ENCODE measurements at regions not wholly inside any gene's neighbourhood (a gene's known extent, or its start where the extent isn't known, plus 50 kb on each side); places are given as distances from the start of the nearest gene placed in this dataset.

- TF ChIP-seq CTCF (IDR thresholded peaks at IDR 0.05; ENCODE audit: low read length) (no peak), EZH2 (IDR thresholded peaks at IDR 0.05; ENCODE audit: borderline replicate concordance, low read length) (no peak)
- Histone ChIP-seq H3K27ac (ENCODE audit: low read depth, low read length, poor library complexity, severe bottlenecking) (no peak overlapping the region), H3K4me2 (ENCODE audit: low read length) (no peak overlapping the region), H3K9ac (ENCODE audit: low read length) (no peak overlapping the region), H3F3A (ENCODE audit: insufficient read depth, low read length) (no peaks in the 10 kb centered on the region), H3K27me3 (ENCODE audit: insufficient read depth, low read length) (no peaks in the 10 kb centered on the region), H3K9me3 (ENCODE audit: low read length) (no peaks in the 10 kb centered on the region), H2AFZ (ENCODE audit: low read length) (no peak overlapping the region), H3K9me2 (ENCODE audit: low read depth, low read length) (no peaks in the 10 kb centered on the region), H3K4me1 (ENCODE audit: insufficient read depth, low read length, severe bottlenecking) (no peaks in the 10 kb centered on the region), H3K4me3 (ENCODE audit: low read depth, low read length, poor library complexity, severe bottlenecking) (no peak overlapping the region), H3K36me3 (ENCODE audit: insufficient read depth, low read length) (no peaks in the 10 kb centered on the region), H4K20me1 (ENCODE audit: insufficient read depth, low read length) (no peaks in the 10 kb centered on the region), H3K79me2 (ENCODE audit: insufficient read depth, low read length) (no peaks in the 10 kb centered on the region)
Observed at GRCh38 chr3:96059301-96059700, 755.1 kb upstream of the EPHA6 start.

GRCh38 chr3:96069065-96069464 is 745.3 kb upstream of the EPHA6 start:
- Histone ChIP-seq H3K36me3 (ENCODE audit: insufficient read depth, low read length) (no peaks in the 10 kb centered on the region), H3K4me3 (ENCODE audit: low read depth, low read length, poor library complexity, severe bottlenecking) (no peak overlapping the region), H3K4me1 (ENCODE audit: insufficient read depth, low read length, severe bottlenecking) (no peaks in the 10 kb centered on the region), H3K4me2 (ENCODE audit: low read length) (no peak overlapping the region), H2AFZ (ENCODE audit: low read length) (no peak overlapping the region), H3K9me2 (ENCODE audit: low read depth, low read length) (no peaks in the 10 kb centered on the region), H3K27me3 (ENCODE audit: insufficient read depth, low read length) (no peaks in the 10 kb centered on the region), H3K9ac (ENCODE audit: low read length) (no peak overlapping the region), H3K9me3 (ENCODE audit: low read length) (no peaks in the 10 kb centered on the region), H3K79me2 (ENCODE audit: insufficient read depth, low read length) (no peaks in the 10 kb centered on the region), H3F3A (ENCODE audit: insufficient read depth, low read length) (no peaks in the 10 kb centered on the region), H3K27ac (ENCODE audit: low read depth, low read length, poor library complexity, severe bottlenecking) (no peak overlapping the region), H4K20me1 (ENCODE audit: insufficient read depth, low read length) (no peaks in the 10 kb centered on the region)
- TF ChIP-seq CTCF (IDR thresholded peaks at IDR 0.05; ENCODE audit: low read length) (no peak), EZH2 (IDR thresholded peaks at IDR 0.05; ENCODE audit: borderline replicate concordance, low read length) (no peak)

- Histone ChIP-seq H3K4me2 (ENCODE audit: low read length) (no peak overlapping the region), H3K27ac (ENCODE audit: low read depth, low read length, poor library complexity, severe bottlenecking) (no peak overlapping the region), H3F3A (ENCODE audit: insufficient read depth, low read length) (no peaks in the 10 kb centered on the region), H3K36me3 (ENCODE audit: insufficient read depth, low read length) (no peaks in the 10 kb centered on the region), H3K79me2 (ENCODE audit: insufficient read depth, low read length) (no peaks in the 10 kb centered on the region), H3K9me2 (ENCODE audit: low read depth, low read length) (no peaks in the 10 kb centered on the region), H4K20me1 (ENCODE audit: insufficient read depth, low read length) (no peaks in the 10 kb centered on the region), H3K4me1 (ENCODE audit: insufficient read depth, low read length, severe bottlenecking) (no peaks in the 10 kb centered on the region), H2AFZ (ENCODE audit: low read length) (no peak overlapping the region), H3K9ac (ENCODE audit: low read length) (no peak overlapping the region), H3K27me3 (ENCODE audit: insufficient read depth, low read length) (no peaks in the 10 kb centered on the region), H3K9me3 (ENCODE audit: low read length) (no peaks in the 10 kb centered on the region), H3K4me3 (ENCODE audit: low read depth, low read length, poor library complexity, severe bottlenecking) (no peak overlapping the region)
- TF ChIP-seq CTCF (IDR thresholded peaks at IDR 0.05; ENCODE audit: low read length) (no peak), EZH2 (IDR thresholded peaks at IDR 0.05; ENCODE audit: borderline replicate concordance, low read length) (no peak)
Observed at GRCh38 chr3:96070678-96071077, 743.7 kb upstream of the EPHA6 start.
